Stimulated activated CD8-positive, alpha-beta memory T cell treated with anti-CD3 and anti-CD28 coated beads, Interleukin-7, amount 100 ng/mL, for 1 hour (primary cell): ENCODE measurements at regions not wholly inside any gene's neighbourhood (a gene's known extent, or its start where the extent isn't known, plus 50 kb on each side); places are given as distances from the start of the nearest gene placed in this dataset.
"Not testable (repeated sequence)": the region's sequence is repeated elsewhere in the genome, so short reads cannot be mapped to it uniquely, and the experiment has no call there.

Experiments
- DNase-seq, 2 donors: peaks; one replicate each; pipeline ENCODE4 v3.0.0-alpha.2; 2020; ENCODE audit warnings: low read depth in 2 of 2

GRCh38 chr6:4460586-4461475 is 315.4 kb upstream of the CDYL start:
- no peak for DNase-seq

- DNase-seq, result no peak
These were observed 316.2 kb upstream of the CDYL start for GRCh38 chr6:4459996-4460395.

- DNase-seq, result no peak
These were observed 317.2 kb upstream of the CDYL start for GRCh38 chr6:4459032-4459431.

GRCh38 chr6:4451718-4452117 is 316.3 kb upstream of the ECI2 start:
- DNase-seq, result no peak

GRCh38 chr6:4451081-4451480 is 315.7 kb upstream of the ECI2 start:
- DNase-seq, result no peak

- no peak for DNase-seq
These were observed 314.9 kb upstream of the ECI2 start for GRCh38 chr6:4450237-4450636.

- DNase-seq, result no peak
These were observed 314.0 kb upstream of the ECI2 start for GRCh38 chr6:4449409-4449808.

- no peak for DNase-seq
These were observed 313.5 kb upstream of the ECI2 start for GRCh38 chr6:4448841-4449240.

- DNase-seq, result no peak
These were observed 312.4 kb upstream of the ECI2 start for GRCh38 chr6:4447639-4448330.

GRCh38 chr6:4446982-4447381 is 311.6 kb upstream of the ECI2 start:
- no peak for DNase-seq

- no peak for DNase-seq
These were observed 306.6 kb upstream of the ECI2 start for GRCh38 chr6:4441981-4442434.

- DNase-seq, result no peak
These were observed 303.8 kb upstream of the ECI2 start for GRCh38 chr6:4439159-4439558.

- DNase-seq, result no peak
These were observed 302.0 kb upstream of the ECI2 start for GRCh38 chr6:4437342-4437741.

- no peak for DNase-seq
These were observed 300.6 kb upstream of the ECI2 start for GRCh38 chr6:4435981-4436445.

GRCh38 chr6:4434655-4435054 is 299.3 kb upstream of the ECI2 start:
- no peak for DNase-seq

- DNase-seq, result no peak
These were observed 297.8 kb upstream of the ECI2 start for GRCh38 chr6:4433199-4433598.

- DNase-seq, result no peak
These were observed 291.6 kb upstream of the ECI2 start for GRCh38 chr6:4426968-4427367.

- no peak for DNase-seq
These were observed 286.5 kb upstream of the ECI2 start for GRCh38 chr6:4421837-4422236.

- DNase-seq, result no peak
These were observed 284.9 kb upstream of the ECI2 start for GRCh38 chr6:4420160-4420865.

- DNase-seq, result no peak
These were observed 280.2 kb upstream of the ECI2 start for GRCh38 chr6:4415549-4415948.

GRCh38 chr6:4414078-4414477 is 278.7 kb upstream of the ECI2 start:
- not testable (repeated sequence) for DNase-seq

- DNase-seq, result no peak
These were observed 277.7 kb upstream of the ECI2 start for GRCh38 chr6:4413073-4413472.
